HepG2 (cell line): ENCODE measurements at regions not wholly inside any gene's neighbourhood (a gene's known extent, or its start where the extent isn't known, plus 50 kb on each side); places are given as distances from the start of the nearest gene placed in this dataset.

Source experiments
- ATAC-seq: fragments of 200-7000 bp; cut with Tn5 transposase; 3 replicates; pipeline ENCODE4 v1.9.1; 2020; ENCODE audit warnings: mild to moderate bottlenecking, moderate library complexity
- BruUV-seq: library from RNA; stranded (reverse); fragments of 400-500 nt; replicated peaks from 2 replicates; lab custom pipeline; 2021; lab: Mats Ljungman, UMichigan
- CTCF ChIA-PET: fragments of 300-600 bp; formaldehyde crosslinking; extraction: SDS; loops from one replicate; lab custom pipeline; 2021; ENCODE audit warnings: low total read pairs, inconsistent platforms, low intra/inter-chr PET ratio; lab: Yijun Ruan, JAX
- POLR2A ChIA-PET: fragments of 350-600 bp; sonication (Branson Sonifier 250); formaldehyde crosslinking; loops from one replicate; lab custom pipeline; 2020; ENCODE audit warnings: antibody characterized with exemption, inconsistent platforms; lab: Yijun Ruan, JAX
- DNase-seq: peaks from one replicate; pipeline ENCODE4 v3.0.0-alpha.2; 2015; ENCODE audit warnings: low spot score
- FAIRE-seq: peaks from 3 replicates; lab custom pipeline; 2011; peaks lifted over from hg19 to GRCh38; lab: Jason Lieb, UNC
- H2AFZ ChIP-seq: one replicate; pipeline ENCODE4 v1.6.1; 2011; ENCODE audit warnings: low read length, inconsistent platforms
- H3K27ac ChIP-seq: fragments of 300-600 bp; 3 replicates; pipeline ENCODE4 v1.8.0; 2011; ENCODE audit warnings: mixed run types, mild to moderate bottlenecking, mixed read lengths, low read length, inconsistent platforms; ENCODE audit not compliant: insufficient read depth; ENCODE audit errors: extremely low read length
- H3K27me3 ChIP-seq, 2 experiments: fragments of 200-600 bp in 1 of 2; 2 replicates in 1 of 2; 3 replicates in 1 of 2; pipeline versions ENCODE4 v1.6.0 to v1.8.0; 2011; ENCODE audit warnings: low read length in 2 of 2, mild to moderate bottlenecking in 2 of 2, moderate library complexity in 2 of 2, inconsistent platforms in 1 of 2; ENCODE audit not compliant: insufficient read depth in 2 of 2, control insufficient read depth in 1 of 2
- H3K36me3 ChIP-seq, 2 experiments: fragments of 200-600 bp in 1 of 2; replicated peaks in 1 of 2; 2 replicates in 1 of 2; 3 replicates in 1 of 2; pipeline versions ENCODE4 v1.5.1 to v1.8.0; 2011; ENCODE audit warnings: low read length in 2 of 2, inconsistent platforms in 1 of 2; ENCODE audit not compliant: insufficient read depth in 2 of 2, control insufficient read depth in 1 of 2
- H3K4me1 ChIP-seq: 2 replicates; pipeline ENCODE4 v1.5.1; 2012; ENCODE audit warnings: low read length, inconsistent platforms; ENCODE audit not compliant: insufficient read depth
- H3K4me2 ChIP-seq: 2 replicates; pipeline ENCODE4 v1.6.0; 2011; ENCODE audit warnings: low read depth, low read length, inconsistent platforms
- H3K4me3 ChIP-seq, 3 experiments: fragments of 200-600 bp in 1 of 3; sonication (generic), shearing (Covaris generic) in 1 of 3; replicated peaks in 1 of 3; 2 replicates each; pipeline ENCODE4 v1.5.1; 2011 to 2016; ENCODE audit warnings: low read length in 3 of 3, inconsistent platforms in 2 of 3, low read depth in 2 of 3, mild to moderate bottlenecking in 2 of 3, control low read depth in 1 of 3, mixed read lengths in 1 of 3; ENCODE audit not compliant: insufficient read depth in 1 of 3
- H3K79me2 ChIP-seq: one replicate; pipeline ENCODE4 v1.6.1; 2011; ENCODE audit warnings: low read length, inconsistent platforms; ENCODE audit not compliant: insufficient read depth
- H3K9ac ChIP-seq: 2 replicates; pipeline ENCODE4 v1.6.0; 2011; ENCODE audit warnings: mild to moderate bottlenecking, low read depth, low read length, inconsistent platforms; ENCODE audit not compliant: insufficient read depth
- H3K9me3 ChIP-seq: 2 replicates; pipeline ENCODE4 v1.5.1; 2012; ENCODE audit warnings: mild to moderate bottlenecking, low read length
- H4K20me1 ChIP-seq: 2 replicates; pipeline ENCODE4 v1.6.0; 2011; ENCODE audit warnings: inconsistent platforms, mild to moderate bottlenecking, low read length, moderate library complexity; ENCODE audit not compliant: insufficient read depth
- CBFB ChIP-seq: sonication (generic); formaldehyde crosslinking; IDR thresholded peaks from 2 replicates; pipeline ENCODE4 v1.4.0; 2020; ENCODE audit warnings: missing genetic modification reagents
- CC2D1A ChIP-seq: sonication (generic); formaldehyde crosslinking; IDR thresholded peaks from 2 replicates; pipeline ENCODE4 v1.8.1; 2023; ENCODE audit warnings: mild to moderate bottlenecking, missing genetic modification reagents
- FOXP1 ChIP-seq, 2 experiments: fragments of 450-650 bp in 1 of 2; IDR thresholded peaks; 2 replicates each; pipeline ENCODE4 v1.6.1; 2017 to 2018; ENCODE audit warnings: antibody characterized with exemption in 1 of 2
- MTF2 ChIP-seq: sonication (generic); formaldehyde crosslinking; IDR thresholded peaks from 2 replicates; pipeline ENCODE4 v1.5.0; 2020; ENCODE audit warnings: missing genetic modification reagents, borderline replicate concordance
- SRSF4 ChIP-seq: fragments of 200-400 bp; formaldehyde crosslinking; IDR thresholded peaks from one replicate; pipeline ENCODE4 v1.6.1; 2018; ENCODE audit warnings: mild to moderate bottlenecking, low read depth, low read length, moderate library complexity; ENCODE audit not compliant: poor library complexity, severe bottlenecking
- XRCC5 ChIP-seq: fragments of 200-400 bp; formaldehyde crosslinking; optimal IDR thresholded peaks from 2 replicates; pipeline ENCODE3; 2017; ENCODE audit warnings: mild to moderate bottlenecking, low read length
- YEATS4 ChIP-seq: sonication (generic); formaldehyde crosslinking; IDR thresholded peaks from 2 replicates; pipeline ENCODE4 v1.4.0; 2020; ENCODE audit warnings: missing genetic modification reagents, borderline replicate concordance
- ZC3H13 ChIP-seq: sonication (generic); formaldehyde crosslinking; IDR thresholded peaks from 2 replicates; pipeline ENCODE4 v1.8.1; 2023; ENCODE audit warnings: mild to moderate bottlenecking, missing genetic modification reagents, moderate library complexity
- ZFYVE20 ChIP-seq: sonication (generic); formaldehyde crosslinking; IDR thresholded peaks from 2 replicates; pipeline ENCODE4 v1.8.0; 2023; ENCODE audit warnings: low read depth, mild to moderate bottlenecking, moderate library complexity, missing genetic modification reagents, borderline replicate concordance
- ZNF160 ChIP-seq: sonication (generic); formaldehyde crosslinking; IDR thresholded peaks from 2 replicates; pipeline ENCODE4 v1.8.0; 2022; ENCODE audit warnings: mild to moderate bottlenecking, inconsistent platforms, missing genetic modification reagents
- ZNF451 ChIP-seq: sonication (generic); formaldehyde crosslinking; IDR thresholded peaks from 2 replicates; pipeline ENCODE4 v1.5.0; 2020; ENCODE audit warnings: mild to moderate bottlenecking, missing genetic modification reagents
- ZNF460 ChIP-seq: sonication (generic); formaldehyde crosslinking; IDR thresholded peaks from 2 replicates; pipeline ENCODE4 v1.5.1; 2020; ENCODE audit warnings: missing genetic modification reagents, mild to moderate bottlenecking, borderline replicate concordance
- ZNF557 ChIP-seq: sonication (generic); formaldehyde crosslinking; IDR thresholded peaks from 2 replicates; pipeline ENCODE4 v1.4.0; 2020; ENCODE audit warnings: missing genetic modification reagents
- WGBS: methylation state at CpG from one replicate; pipeline ENCODE4 v1.1.6; 2017; ENCODE audit warnings: low lambda C conversion rate; 5-methylcytosine and 5-hydroxymethylcytosine counted together
- in situ Hi-C: cut with HindIII; loops from 2 replicates; pipeline ENCODE4 v1.10.0; 2017; ENCODE audit warnings: low pct_unique_long_range_greater_than_20kb; ENCODE audit not compliant: extremely low pct_ligation_motif_present
- intact Hi-C: fragments of 100-400 bp; cut with micrococcal nuclease; formaldehyde crosslinking; loops from one replicate; pipeline ENCODE4 v1.10.0; 2022; ENCODE audit not compliant: unreplicated experiment
- TF ChIP-seq, protein P1 (sequence below): IDR thresholded peaks from 2 replicates; pipeline ENCODE4 v1.6.1; 2012; ENCODE audit warnings: inconsistent platforms
- TF ChIP-seq, protein P2 (sequence below): sonication (generic); formaldehyde crosslinking; IDR thresholded peaks from 2 replicates; pipeline ENCODE4 v1.5.0; 2020; ENCODE audit warnings: mild to moderate bottlenecking, low read depth, missing genetic modification reagents, borderline replicate concordance
- TF ChIP-seq, protein P3 (sequence below): sonication (generic); formaldehyde crosslinking; IDR thresholded peaks from 2 replicates; pipeline ENCODE4 v1.8.1; 2023; ENCODE audit warnings: missing genetic modification reagents, inconsistent platforms, borderline replicate concordance
- TF ChIP-seq, protein P4 (sequence below): sonication (generic); formaldehyde crosslinking; IDR thresholded peaks from 2 replicates; pipeline ENCODE4 v1.5.0; 2020; ENCODE audit warnings: missing genetic modification reagents, mild to moderate bottlenecking, borderline replicate concordance
- TF ChIP-seq, protein P5 (sequence below): sonication (generic); formaldehyde crosslinking; IDR thresholded peaks from 2 replicates; pipeline ENCODE4 v1.5.0; 2020; ENCODE audit warnings: missing genetic modification reagents
- TF ChIP-seq, protein P6 (sequence below): sonication (generic); formaldehyde crosslinking; IDR thresholded peaks from 2 replicates; pipeline ENCODE4 v1.4.0; 2020; ENCODE audit warnings: mild to moderate bottlenecking, missing genetic modification reagents

DNA sequence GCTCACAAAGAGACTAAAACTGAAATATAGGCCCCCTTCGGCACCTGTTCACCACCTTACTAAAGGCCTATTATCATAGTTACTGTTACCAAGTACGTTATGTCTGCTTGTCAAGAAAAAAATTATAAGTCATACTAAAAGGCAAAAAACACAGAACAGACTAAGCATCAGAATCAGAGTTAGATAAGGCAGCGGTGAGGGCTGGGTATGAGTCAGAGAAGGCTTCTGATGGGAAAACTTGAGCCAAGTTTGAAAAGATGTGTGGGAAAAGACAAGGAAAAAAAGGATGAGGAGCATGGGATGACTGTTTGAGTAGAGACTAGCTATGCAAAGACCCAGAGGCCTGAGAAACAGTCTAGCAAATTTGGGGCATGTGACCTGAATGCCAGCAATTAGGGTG lies 387.2 kb upstream of the SGO1 start:
- intact Hi-C loops, result no loop called here
- WGBS, result 12% methylated on average over 3 of the region's 3 CpGs
- H3K79me2 ChIP-seq, result no peaks in the 10 kb centered on the region
- no peak overlapping the region for H3K27ac ChIP-seq
- H3K4me2 ChIP-seq, result no peak overlapping the region
- no peaks in the 10 kb centered on the region for H4K20me1 ChIP-seq
- FAIRE-seq (no peak), ATAC-seq (no peak), DNase-seq (no peak)
- no TSS peak for BruUV-seq
- no peak overlapping the region for H3K9ac ChIP-seq
- no peaks in the 10 kb centered on the region for H3K27me3 ChIP-seq
- H3K4me1 ChIP-seq, result no peaks in the 10 kb centered on the region
- H3K4me3 ChIP-seq, result no peak overlapping the region
- no peak overlapping the region for H2AFZ ChIP-seq
- no peaks in the 10 kb centered on the region for H3K36me3 ChIP-seq
- TF ChIP-seq XRCC5 (no peak), FOXP1 (IDR thresholded peaks at IDR 0.05) (no peak), FOXP1 (CRISPR knock-in tag; IDR thresholded peaks at IDR 0.05) (no peak), ZFYVE20 (CRISPR knock-in tag) (no peak), ZNF451 (CRISPR knock-in tag) (no peak), YEATS4 (no peak), SRSF4 (no peak), CC2D1A (no peak), CBFB (CRISPR knock-in tag) (no peak), ZNF460 (CRISPR knock-in tag) (no peak), ZNF160 (CRISPR knock-in tag) (no peak), MTF2 (CRISPR knock-in tag) (no peak), ZC3H13 (CRISPR knock-in tag) (no peak), ZNF557 (CRISPR knock-in tag) (no peak)
- TF ChIP-seq, protein P1, sequence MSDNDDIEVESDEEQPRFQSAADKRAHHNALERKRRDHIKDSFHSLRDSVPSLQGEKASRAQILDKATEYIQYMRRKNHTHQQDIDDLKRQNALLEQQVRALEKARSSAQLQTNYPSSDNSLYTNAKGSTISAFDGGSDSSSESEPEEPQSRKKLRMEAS, result no peak
- TF ChIP-seq, protein P2, sequence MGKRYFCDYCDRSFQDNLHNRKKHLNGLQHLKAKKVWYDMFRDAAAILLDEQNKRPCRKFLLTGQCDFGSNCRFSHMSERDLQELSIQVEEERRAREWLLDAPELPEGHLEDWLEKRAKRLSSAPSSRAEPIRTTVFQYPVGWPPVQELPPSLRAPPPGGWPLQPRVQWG (CRISPR knock-in tag), result no peak
- TF ChIP-seq, protein P3, sequence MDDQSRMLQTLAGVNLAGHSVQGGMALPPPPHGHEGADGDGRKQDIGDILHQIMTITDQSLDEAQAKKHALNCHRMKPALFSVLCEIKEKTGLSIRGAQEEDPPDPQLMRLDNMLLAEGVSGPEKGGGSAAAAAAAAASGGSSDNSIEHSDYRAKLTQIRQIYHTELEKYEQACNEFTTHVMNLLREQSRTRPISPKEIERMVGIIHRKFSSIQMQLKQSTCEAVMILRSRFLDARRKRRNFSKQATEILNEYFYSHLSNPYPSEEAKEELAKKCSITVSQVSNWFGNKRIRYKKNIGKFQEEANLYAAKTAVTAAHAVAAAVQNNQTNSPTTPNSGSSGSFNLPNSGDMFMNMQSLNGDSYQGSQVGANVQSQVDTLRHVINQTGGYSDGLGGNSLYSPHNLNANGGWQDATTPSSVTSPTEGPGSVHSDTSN, result no peak
- TF ChIP-seq, protein P4, sequence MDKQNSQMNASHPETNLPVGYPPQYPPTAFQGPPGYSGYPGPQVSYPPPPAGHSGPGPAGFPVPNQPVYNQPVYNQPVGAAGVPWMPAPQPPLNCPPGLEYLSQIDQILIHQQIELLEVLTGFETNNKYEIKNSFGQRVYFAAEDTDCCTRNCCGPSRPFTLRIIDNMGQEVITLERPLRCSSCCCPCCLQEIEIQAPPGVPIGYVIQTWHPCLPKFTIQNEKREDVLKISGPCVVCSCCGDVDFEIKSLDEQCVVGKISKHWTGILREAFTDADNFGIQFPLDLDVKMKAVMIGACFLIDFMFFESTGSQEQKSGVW (CRISPR knock-in tag), result no peak
- TF ChIP-seq, protein P5, sequence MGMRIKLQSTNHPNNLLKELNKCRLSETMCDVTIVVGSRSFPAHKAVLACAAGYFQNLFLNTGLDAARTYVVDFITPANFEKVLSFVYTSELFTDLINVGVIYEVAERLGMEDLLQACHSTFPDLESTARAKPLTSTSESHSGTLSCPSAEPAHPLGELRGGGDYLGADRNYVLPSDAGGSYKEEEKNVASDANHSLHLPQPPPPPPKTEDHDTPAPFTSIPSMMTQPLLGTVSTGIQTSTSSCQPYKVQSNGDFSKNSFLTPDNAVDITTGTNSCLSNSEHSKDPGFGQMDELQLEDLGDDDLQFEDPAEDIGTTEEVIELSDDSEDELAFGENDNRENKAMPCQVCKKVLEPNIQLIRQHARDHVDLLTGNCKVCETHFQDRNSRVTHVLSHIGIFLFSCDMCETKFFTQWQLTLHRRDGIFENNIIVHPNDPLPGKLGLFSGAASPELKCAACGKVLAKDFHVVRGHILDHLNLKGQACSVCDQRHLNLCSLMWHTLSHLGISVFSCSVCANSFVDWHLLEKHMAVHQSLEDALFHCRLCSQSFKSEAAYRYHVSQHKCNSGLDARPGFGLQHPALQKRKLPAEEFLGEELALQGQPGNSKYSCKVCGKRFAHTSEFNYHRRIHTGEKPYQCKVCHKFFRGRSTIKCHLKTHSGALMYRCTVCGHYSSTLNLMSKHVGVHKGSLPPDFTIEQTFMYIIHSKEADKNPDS (CRISPR knock-in tag), result no peak
- TF ChIP-seq, protein P6, sequence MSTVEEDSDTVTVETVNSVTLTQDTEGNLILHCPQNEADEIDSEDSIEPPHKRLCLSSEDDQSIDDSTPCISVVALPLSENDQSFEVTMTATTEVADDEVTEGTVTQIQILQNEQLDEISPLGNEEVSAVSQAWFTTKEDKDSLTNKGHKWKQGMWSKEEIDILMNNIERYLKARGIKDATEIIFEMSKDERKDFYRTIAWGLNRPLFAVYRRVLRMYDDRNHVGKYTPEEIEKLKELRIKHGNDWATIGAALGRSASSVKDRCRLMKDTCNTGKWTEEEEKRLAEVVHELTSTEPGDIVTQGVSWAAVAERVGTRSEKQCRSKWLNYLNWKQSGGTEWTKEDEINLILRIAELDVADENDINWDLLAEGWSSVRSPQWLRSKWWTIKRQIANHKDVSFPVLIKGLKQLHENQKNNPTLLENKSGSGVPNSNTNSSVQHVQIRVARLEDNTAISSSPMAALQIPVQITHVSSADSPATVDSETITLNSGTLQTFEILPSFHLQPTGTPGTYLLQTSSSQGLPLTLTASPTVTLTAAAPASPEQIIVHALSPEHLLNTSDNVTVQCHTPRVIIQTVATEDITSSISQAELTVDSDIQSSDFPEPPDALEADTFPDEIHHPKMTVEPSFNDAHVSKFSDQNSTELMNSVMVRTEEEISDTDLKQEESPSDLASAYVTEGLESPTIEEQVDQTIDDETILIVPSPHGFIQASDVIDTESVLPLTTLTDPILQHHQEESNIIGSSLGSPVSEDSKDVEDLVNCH (CRISPR knock-in tag), result no peak
- peaks cover 73% of the 10 kb centered on the region for H3K9me3 ChIP-seq
- in situ Hi-C loops, result no loop called here
- ChIA-PET POLR2A (no interaction called here), CTCF (no interaction called here)
